ENCODE measurements at regions not wholly inside any gene's neighbourhood (a gene's known extent, or its start where the extent isn't known, plus 50 kb on each side); places are given as distances from the start of the nearest gene placed in this dataset.
A peak's percentile ranks its signal among the peaks of the same experiment; 100 is the strongest.
"Not testable (repeated sequence)": the region's sequence is repeated elsewhere in the genome, so short reads cannot be mapped to it uniquely, and the experiment has no call there.

GRCh38 chr15:77877869-77878577 lies 199.5 kb downstream of the TBC1D2B start:
- DNase-seq (ENCODE audit: low spot score), result no peak

GRCh38 chr15:77876107-77876820 lies 201.2 kb downstream of the TBC1D2B start:
- DNase-seq (ENCODE audit: low spot score), result not testable (repeated sequence)

GRCh38 chr15:77875066-77875721 lies 202.3 kb downstream of the TBC1D2B start:
- DNase-seq (ENCODE audit: low spot score), result peak; percentile 2

GRCh38 chr15:77874063-77874462 lies 203.4 kb downstream of the TBC1D2B start:
- DNase-seq (ENCODE audit: low spot score), result no peak

- not testable (repeated sequence) for DNase-seq (ENCODE audit: low spot score)
Measured at GRCh38 chr15:77872521-77873425, 204.7 kb downstream of the TBC1D2B start.

GRCh38 chr15:77871852-77872371 lies 205.6 kb downstream of the TBC1D2B start:
- no peak for DNase-seq (ENCODE audit: low spot score)

GRCh38 chr15:77870195-77871065 lies 207.1 kb downstream of the TBC1D2B start:
- DNase-seq (ENCODE audit: low spot score), result peak; percentile 36

GRCh38 chr15:77869021-77869895 lies 208.3 kb downstream of the TBC1D2B start:
- DNase-seq (ENCODE audit: low spot score), result no peak

- DNase-seq (ENCODE audit: low spot score), result not testable (repeated sequence)
Measured at GRCh38 chr15:77868048-77868629, 209.4 kb downstream of the TBC1D2B start.

- DNase-seq (ENCODE audit: low spot score), result no peak
Measured at GRCh38 chr15:77867266-77868047, 210.1 kb downstream of the TBC1D2B start.

GRCh38 chr15:77866596-77867125 lies 210.8 kb downstream of the TBC1D2B start:
- DNase-seq (ENCODE audit: low spot score), result no peak

GRCh38 chr15:77866186-77866585 lies 211.3 kb downstream of the TBC1D2B start:
- DNase-seq (ENCODE audit: low spot score), result no peak

GRCh38 chr15:77865701-77866100 lies 211.8 kb downstream of the TBC1D2B start:
- no peak for DNase-seq (ENCODE audit: low spot score)

GRCh38 chr15:77865106-77865610 lies 212.4 kb downstream of the TBC1D2B start:
- no peak for DNase-seq (ENCODE audit: low spot score)

GRCh38 chr15:77864211-77865105 lies 213.1 kb downstream of the TBC1D2B start:
- DNase-seq (ENCODE audit: low spot score), result no peak

- DNase-seq (ENCODE audit: low spot score), result no peak
Measured at GRCh38 chr15:77863491-77864105, 213.9 kb downstream of the TBC1D2B start.
